ENCODE measurements at regions not wholly inside any gene's neighbourhood (a gene's known extent, or its start where the extent isn't known, plus 50 kb on each side); places are given as distances from the start of the nearest gene placed in this dataset.

DNA sequence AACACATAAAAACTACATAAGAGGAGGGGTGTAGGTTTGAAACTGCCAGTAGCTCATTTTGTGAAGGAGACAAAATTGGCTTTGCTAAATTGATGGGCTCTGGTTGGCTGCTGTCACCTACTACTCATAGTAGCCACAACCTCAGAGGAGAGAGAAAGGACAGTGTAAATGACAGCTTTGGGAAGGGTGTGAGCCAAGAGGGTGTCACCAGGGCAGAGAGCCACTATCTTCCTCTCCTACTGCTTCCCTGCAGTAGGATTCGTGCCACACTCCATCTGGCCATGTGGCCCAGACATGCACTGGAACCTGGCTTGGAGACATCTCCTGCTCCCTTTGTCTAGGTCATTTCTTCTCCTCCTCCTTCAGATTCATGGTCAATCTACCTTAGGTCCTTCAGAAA lies 455.9 kb downstream of the ENC1 start:
- DNase-seq (ENCODE audit: low read depth, low spot score) (no peak), FAIRE-seq (no peak)
- H3K4me1 ChIP-seq (ENCODE audit: control insufficient read depth, extremely low read depth, insufficient read depth, low read length) = no peaks in the 10 kb centered on the region
- TF ChIP-seq FOS (IDR thresholded peaks at IDR 0.05; ENCODE audit: borderline replicate concordance, insufficient read depth, low read length) (no peak), POLR2A (IDR thresholded peaks at IDR 0.05; ENCODE audit: low read depth, low read length) (no peak), JUN (IDR thresholded peaks at IDR 0.05; ENCODE audit: borderline replicate concordance, insufficient read depth, insufficient read length, low read depth) (no peak), GATA2 (IDR thresholded peaks at IDR 0.05; ENCODE audit: insufficient read depth, insufficient read length, low read depth, low read length) (no peak), EZH2 (IDR thresholded peaks at IDR 0.05; ENCODE audit: borderline replicate concordance, low read depth, low read length, severe bottlenecking) (no peak), POLR2AphosphoS5 (IDR thresholded peaks at IDR 0.05; ENCODE audit: insufficient read depth, low read depth, low read length) (no peak), MYC (IDR thresholded peaks at IDR 0.05; ENCODE audit: low read depth, low read length) (no peak)
- TF ChIP-seq, protein P1, sequence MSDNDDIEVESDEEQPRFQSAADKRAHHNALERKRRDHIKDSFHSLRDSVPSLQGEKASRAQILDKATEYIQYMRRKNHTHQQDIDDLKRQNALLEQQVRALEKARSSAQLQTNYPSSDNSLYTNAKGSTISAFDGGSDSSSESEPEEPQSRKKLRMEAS (IDR thresholded peaks at IDR 0.05; ENCODE audit: insufficient read depth, insufficient read length) = no peak
- TF ChIP-seq, protein P2, sequence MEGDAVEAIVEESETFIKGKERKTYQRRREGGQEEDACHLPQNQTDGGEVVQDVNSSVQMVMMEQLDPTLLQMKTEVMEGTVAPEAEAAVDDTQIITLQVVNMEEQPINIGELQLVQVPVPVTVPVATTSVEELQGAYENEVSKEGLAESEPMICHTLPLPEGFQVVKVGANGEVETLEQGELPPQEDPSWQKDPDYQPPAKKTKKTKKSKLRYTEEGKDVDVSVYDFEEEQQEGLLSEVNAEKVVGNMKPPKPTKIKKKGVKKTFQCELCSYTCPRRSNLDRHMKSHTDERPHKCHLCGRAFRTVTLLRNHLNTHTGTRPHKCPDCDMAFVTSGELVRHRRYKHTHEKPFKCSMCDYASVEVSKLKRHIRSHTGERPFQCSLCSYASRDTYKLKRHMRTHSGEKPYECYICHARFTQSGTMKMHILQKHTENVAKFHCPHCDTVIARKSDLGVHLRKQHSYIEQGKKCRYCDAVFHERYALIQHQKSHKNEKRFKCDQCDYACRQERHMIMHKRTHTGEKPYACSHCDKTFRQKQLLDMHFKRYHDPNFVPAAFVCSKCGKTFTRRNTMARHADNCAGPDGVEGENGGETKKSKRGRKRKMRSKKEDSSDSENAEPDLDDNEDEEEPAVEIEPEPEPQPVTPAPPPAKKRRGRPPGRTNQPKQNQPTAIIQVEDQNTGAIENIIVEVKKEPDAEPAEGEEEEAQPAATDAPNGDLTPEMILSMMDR (IDR thresholded peaks at IDR 0.05; ENCODE audit: extremely low read depth in 1 of 2, insufficient read depth in 1 of 2, low read depth in 1 of 2, low read length in 2 of 2) = no peak
- intact Hi-C loops (cut with micrococcal nuclease) (no loop called here), dilution Hi-C loops (cut with MboI; ENCODE audit: extremely low pct_ligation_motif_present, low sequenced_read_pairs) (no loop called here)
- H4K20me1 ChIP-seq (replicated peaks; ENCODE audit: control insufficient read depth, extremely low read depth, insufficient read depth, low read length) = no peaks in the 10 kb centered on the region
- H3K9ac ChIP-seq (replicated peaks; ENCODE audit: extremely low read depth, insufficient read depth, low read length) = no peak overlapping the region
- no peak overlapping the region for H3K27ac ChIP-seq (ENCODE audit: insufficient read depth, low read depth, low read length)
- peaks cover 0 to 4% of the 10 kb centered on the region in 2 experiments for H3K27me3 ChIP-seq (ENCODE audit: control insufficient read depth in 2 of 2, insufficient read depth in 2 of 2, low read length in 2 of 2)
- ChIA-PET POLR2A (no interaction called here), CTCF (no interaction called here)
- BruUV-seq (replicated peaks) = no TSS peak
- no peaks in the 10 kb centered on the region for H3K9me1 ChIP-seq (replicated peaks; ENCODE audit: control insufficient read depth, extremely low read depth, insufficient read depth, low read length)
- no peaks in the 10 kb centered on the region for H3K9me3 ChIP-seq (replicated peaks; ENCODE audit: control insufficient read depth, insufficient read depth, low read length)
- H2AFZ ChIP-seq (ENCODE audit: low read depth, low read length) = no peak overlapping the region
- no peak overlapping the region for H3K4me3 ChIP-seq (replicated peaks in 1 of 3; ENCODE audit: insufficient read depth in 1 of 3, low read depth in 1 of 3, low read length in 3 of 3)
- no peaks in the 10 kb centered on the region for H3K36me3 ChIP-seq (ENCODE audit: control insufficient read depth in 2 of 2, extremely low read depth in 1 of 2, insufficient read depth in 2 of 2, low read length in 2 of 2)
- no peaks in the 10 kb centered on the region for H3K79me2 ChIP-seq (ENCODE audit: control insufficient read depth, insufficient read depth, low read length)
- H3K4me2 ChIP-seq (ENCODE audit: insufficient read depth, low read length) = no peak overlapping the region

All from endothelial cell of umbilical vein (primary cell).